SK-N-SH treated with all-trans-retinoic acid at 6 μM for 48 hours (cell line): ENCODE measurements at regions not wholly inside any gene's neighbourhood (a gene's known extent, or its start where the extent isn't known, plus 50 kb on each side); places are given as distances from the start of the nearest gene placed in this dataset.

ENCODE experiments used
- ATAC-seq: fragments of 200-7000 bp; cut with Tn5 transposase; 3 replicates; pipeline ENCODE4 v1.9.1; 2020; ENCODE audit warnings: mild to moderate bottlenecking, moderate library complexity
- ARNTL ChIP-seq: fragments of 450-650 bp; formaldehyde crosslinking; IDR thresholded peaks from 2 replicates; pipeline ENCODE4 v1.5.0; 2020; ENCODE audit warnings: low read depth, mild to moderate bottlenecking, moderate library complexity, borderline replicate concordance
- BACH2 ChIP-seq: fragments of 250-450 bp; sonication (Bioruptor Pico); IDR thresholded peaks from 2 replicates; pipeline ENCODE4 v1.9.0; 2021; ENCODE audit warnings: mild to moderate bottlenecking, borderline replicate concordance
- CSDC2 ChIP-seq: fragments of 250-450 bp; sonication (Bioruptor Pico); IDR thresholded peaks from 2 replicates; pipeline ENCODE4 v1.5.0; 2020; ENCODE audit warnings: mild to moderate bottlenecking, moderate library complexity
- CSRNP3 ChIP-seq: fragments of 250-450 bp; sonication (Bioruptor Pico); IDR thresholded peaks from 2 replicates; pipeline ENCODE4 v1.5.1; 2021; ENCODE audit warnings: mild to moderate bottlenecking, moderate library complexity
- ESRRG ChIP-seq: fragments of 250-450 bp; sonication (Bioruptor Pico); IDR thresholded peaks from 2 replicates; pipeline ENCODE4 v1.6.1; 2021; ENCODE audit warnings: mild to moderate bottlenecking
- GLIS3 ChIP-seq: fragments of 250-450 bp; sonication (Bioruptor Pico); IDR thresholded peaks from 2 replicates; pipeline ENCODE4 v1.5.0; 2020; ENCODE audit warnings: mild to moderate bottlenecking, moderate library complexity
- ISL1 ChIP-seq: fragments of 250-450 bp; sonication (Bioruptor Pico); IDR thresholded peaks from 2 replicates; pipeline ENCODE4 v2.1.2; 2022; ENCODE audit warnings: mild to moderate bottlenecking, moderate library complexity
- POU6F1 ChIP-seq: fragments of 250-450 bp; sonication (Bioruptor Pico); IDR thresholded peaks from 2 replicates; pipeline ENCODE4 v1.8.0; 2021; ENCODE audit warnings: low read depth, mild to moderate bottlenecking, moderate library complexity, borderline replicate concordance
- PPARA ChIP-seq: fragments of 250-450 bp; sonication (Bioruptor Pico); IDR thresholded peaks from 2 replicates; pipeline ENCODE4 v1.5.0; 2020; ENCODE audit warnings: mild to moderate bottlenecking, borderline replicate concordance
- RARB ChIP-seq: fragments of 250-450 bp; sonication (Bioruptor Pico); IDR thresholded peaks from 2 replicates; pipeline ENCODE4 v1.8.0; 2021; ENCODE audit warnings: mild to moderate bottlenecking, moderate library complexity
- SNAI2 ChIP-seq: fragments of 250-450 bp; sonication (Bioruptor Pico); IDR thresholded peaks from 2 replicates; pipeline ENCODE4 v1.5.0; 2020; ENCODE audit warnings: mild to moderate bottlenecking, moderate library complexity
- TCF4 ChIP-seq: fragments of 250-450 bp; sonication (Bioruptor Pico); IDR thresholded peaks from 2 replicates; pipeline ENCODE4 v1.8.0; 2021; ENCODE audit warnings: mild to moderate bottlenecking, moderate library complexity, borderline replicate concordance
- TOX ChIP-seq: fragments of 250-450 bp; sonication (Bioruptor Pico); IDR thresholded peaks from 2 replicates; pipeline ENCODE4 v1.8.0; 2021; ENCODE audit warnings: mild to moderate bottlenecking, moderate library complexity, borderline replicate concordance
- TSHZ2 ChIP-seq: fragments of 250-450 bp; sonication (Bioruptor Pico); IDR thresholded peaks from 2 replicates; pipeline ENCODE4 v1.5.0; 2020; ENCODE audit warnings: mild to moderate bottlenecking, moderate library complexity
- ZC3H10 ChIP-seq: fragments of 250-450 bp; sonication (Bioruptor Pico); IDR thresholded peaks from 2 replicates; pipeline ENCODE4 v1.5.1; 2021; ENCODE audit warnings: mild to moderate bottlenecking, moderate library complexity
- ZFP3 ChIP-seq: fragments of 250-450 bp; sonication (Bioruptor Pico); IDR thresholded peaks from 2 replicates; pipeline ENCODE4 v1.5.0; 2020; ENCODE audit warnings: mild to moderate bottlenecking, moderate library complexity
- ZFP30 ChIP-seq: fragments of 450-650 bp; formaldehyde crosslinking; IDR thresholded peaks from 2 replicates; pipeline ENCODE4 v1.5.0; 2022; ENCODE audit warnings: mild to moderate bottlenecking, moderate library complexity
- ZNF565 ChIP-seq: fragments of 450-650 bp; formaldehyde crosslinking; conservative IDR thresholded peaks from 2 replicates; pipeline ENCODE4 v1.5.0; 2020; ENCODE audit warnings: low read depth, mild to moderate bottlenecking, moderate library complexity
- ZNF70 ChIP-seq: fragments of 450-650 bp; formaldehyde crosslinking; IDR thresholded peaks from 2 replicates; pipeline ENCODE4 v1.5.0; 2020; ENCODE audit warnings: mild to moderate bottlenecking, moderate library complexity
- TF ChIP-seq, protein P1 (sequence below): fragments of 250-450 bp; sonication (Bioruptor Pico); IDR thresholded peaks from 2 replicates; pipeline ENCODE4 v1.8.0; 2020; ENCODE audit warnings: mild to moderate bottlenecking, moderate library complexity, borderline replicate concordance
- TF ChIP-seq, protein P2 (sequence below): fragments of 250-450 bp; sonication (Bioruptor Pico); IDR thresholded peaks from 2 replicates; pipeline ENCODE4 v1.5.1; 2020; ENCODE audit warnings: low read depth, mild to moderate bottlenecking, moderate library complexity

GRCh38 chr16:86375851-86376250 lies 134.5 kb upstream of the FOXF1 start:
- no peak for ATAC-seq
- TF ChIP-seq TCF4 (CRISPR knock-in tag) (no peak), TSHZ2 (CRISPR knock-in tag) (no peak), POU6F1 (CRISPR knock-in tag) (no peak), ZFP3 (CRISPR knock-in tag) (no peak), ARNTL (no peak), ZFP30 (CRISPR knock-in tag) (no peak)

- no peak for ATAC-seq
- no peak for TF ChIP-seq CSDC2 (CRISPR knock-in tag)
- no peak for TF ChIP-seq ZC3H10 (CRISPR knock-in tag)
- TF ChIP-seq RARB, result no peak
- no peak for TF ChIP-seq ARNTL
- TF ChIP-seq, protein P1, sequence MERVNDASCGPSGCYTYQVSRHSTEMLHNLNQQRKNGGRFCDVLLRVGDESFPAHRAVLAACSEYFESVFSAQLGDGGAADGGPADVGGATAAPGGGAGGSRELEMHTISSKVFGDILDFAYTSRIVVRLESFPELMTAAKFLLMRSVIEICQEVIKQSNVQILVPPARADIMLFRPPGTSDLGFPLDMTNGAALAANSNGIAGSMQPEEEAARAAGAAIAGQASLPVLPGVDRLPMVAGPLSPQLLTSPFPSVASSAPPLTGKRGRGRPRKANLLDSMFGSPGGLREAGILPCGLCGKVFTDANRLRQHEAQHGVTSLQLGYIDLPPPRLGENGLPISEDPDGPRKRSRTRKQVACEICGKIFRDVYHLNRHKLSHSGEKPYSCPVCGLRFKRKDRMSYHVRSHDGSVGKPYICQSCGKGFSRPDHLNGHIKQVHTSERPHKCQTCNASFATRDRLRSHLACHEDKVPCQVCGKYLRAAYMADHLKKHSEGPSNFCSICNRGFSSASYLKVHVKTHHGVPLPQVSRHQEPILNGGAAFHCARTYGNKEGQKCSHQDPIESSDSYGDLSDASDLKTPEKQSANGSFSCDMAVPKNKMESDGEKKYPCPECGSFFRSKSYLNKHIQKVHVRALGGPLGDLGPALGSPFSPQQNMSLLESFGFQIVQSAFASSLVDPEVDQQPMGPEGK, result no peak
- no peak for TF ChIP-seq ESRRG (CRISPR knock-in tag)
- no peak for TF ChIP-seq PPARA (CRISPR knock-in tag)
- TF ChIP-seq CSRNP3 (CRISPR knock-in tag), result no peak
- no peak for TF ChIP-seq BACH2 (CRISPR knock-in tag)
- no peak for TF ChIP-seq ISL1 (CRISPR knock-in tag)
- no peak for TF ChIP-seq ZFP30 (CRISPR knock-in tag)
- no peak for TF ChIP-seq ZFP3 (CRISPR knock-in tag)
- no peak for TF ChIP-seq ZNF565 (CRISPR knock-in tag)
These were observed 133.5 kb upstream of the FOXF1 start for GRCh38 chr16:86376837-86377236.

DNA sequence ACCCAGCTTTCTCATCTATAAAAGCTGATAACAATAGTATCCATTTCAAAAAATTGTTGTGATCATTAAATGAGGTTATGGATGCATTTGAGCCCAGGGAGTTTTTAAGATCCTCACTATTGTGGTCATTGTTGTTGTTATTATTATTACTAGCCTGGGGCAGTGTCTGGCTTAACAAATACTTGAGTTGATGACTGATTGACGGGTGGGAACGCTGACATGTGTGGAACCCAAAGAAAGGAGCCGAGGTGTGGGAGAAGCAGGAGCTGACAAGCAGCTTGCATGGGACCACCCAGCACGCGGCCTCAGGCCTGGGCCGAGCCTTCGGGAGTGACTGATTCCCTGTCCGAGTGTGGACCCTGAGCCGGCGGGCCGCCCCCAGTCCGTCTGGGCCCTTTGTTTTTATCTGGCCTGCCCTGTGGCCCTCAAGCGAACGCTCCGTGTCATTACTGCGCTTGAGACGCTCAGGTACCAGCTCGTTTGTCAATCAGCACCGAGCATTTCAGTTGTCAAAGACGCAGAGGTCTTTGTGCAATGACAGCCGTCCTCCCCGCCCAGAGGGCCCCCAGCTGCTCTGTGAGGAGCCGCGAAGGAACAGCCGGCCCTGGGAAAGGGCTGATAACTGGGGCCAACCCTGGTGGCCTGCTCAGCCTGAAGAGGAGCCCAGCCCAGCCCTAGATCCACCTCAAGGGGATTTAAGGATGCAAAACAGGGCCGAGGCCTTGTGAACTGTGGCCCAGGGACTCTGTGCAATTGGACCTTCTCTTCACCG lies 132.9 kb upstream of the FOXF1 start:
- ATAC-seq, result no peak
- TF ChIP-seq GLIS3 (CRISPR knock-in tag) (no peak), CSRNP3 (CRISPR knock-in tag) (no peak), RARB (no peak), TSHZ2 (CRISPR knock-in tag) (no peak), TOX (CRISPR knock-in tag) (no peak), ZFP30 (CRISPR knock-in tag) (no peak), ZFP3 (CRISPR knock-in tag) (no peak), ZNF70 (CRISPR knock-in tag) (no peak), ZC3H10 (CRISPR knock-in tag) (no peak), CSDC2 (CRISPR knock-in tag) (no peak), SNAI2 (CRISPR knock-in tag) (no peak)
- TF ChIP-seq, protein P2, sequence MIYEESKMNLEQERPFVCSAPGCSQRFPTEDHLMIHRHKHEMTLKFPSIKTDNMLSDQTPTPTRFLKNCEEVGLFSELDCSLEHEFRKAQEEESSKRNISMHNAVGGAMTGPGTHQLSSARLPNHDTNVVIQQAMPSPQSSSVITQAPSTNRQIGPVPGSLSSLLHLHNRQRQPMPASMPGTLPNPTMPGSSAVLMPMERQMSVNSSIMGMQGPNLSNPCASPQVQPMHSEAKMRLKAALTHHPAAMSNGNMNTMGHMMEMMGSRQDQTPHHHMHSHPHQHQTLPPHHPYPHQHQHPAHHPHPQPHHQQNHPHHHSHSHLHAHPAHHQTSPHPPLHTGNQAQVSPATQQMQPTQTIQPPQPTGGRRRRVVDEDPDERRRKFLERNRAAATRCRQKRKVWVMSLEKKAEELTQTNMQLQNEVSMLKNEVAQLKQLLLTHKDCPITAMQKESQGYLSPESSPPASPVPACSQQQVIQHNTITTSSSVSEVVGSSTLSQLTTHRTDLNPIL (CRISPR knock-in tag), result no peak
- TF ChIP-seq, protein P1, result no peak
